ENCODE measurements at regions not wholly inside any gene's neighbourhood (a gene's known extent, or its start where the extent isn't known, plus 50 kb on each side); places are given as distances from the start of the nearest gene placed in this dataset.

DNA sequence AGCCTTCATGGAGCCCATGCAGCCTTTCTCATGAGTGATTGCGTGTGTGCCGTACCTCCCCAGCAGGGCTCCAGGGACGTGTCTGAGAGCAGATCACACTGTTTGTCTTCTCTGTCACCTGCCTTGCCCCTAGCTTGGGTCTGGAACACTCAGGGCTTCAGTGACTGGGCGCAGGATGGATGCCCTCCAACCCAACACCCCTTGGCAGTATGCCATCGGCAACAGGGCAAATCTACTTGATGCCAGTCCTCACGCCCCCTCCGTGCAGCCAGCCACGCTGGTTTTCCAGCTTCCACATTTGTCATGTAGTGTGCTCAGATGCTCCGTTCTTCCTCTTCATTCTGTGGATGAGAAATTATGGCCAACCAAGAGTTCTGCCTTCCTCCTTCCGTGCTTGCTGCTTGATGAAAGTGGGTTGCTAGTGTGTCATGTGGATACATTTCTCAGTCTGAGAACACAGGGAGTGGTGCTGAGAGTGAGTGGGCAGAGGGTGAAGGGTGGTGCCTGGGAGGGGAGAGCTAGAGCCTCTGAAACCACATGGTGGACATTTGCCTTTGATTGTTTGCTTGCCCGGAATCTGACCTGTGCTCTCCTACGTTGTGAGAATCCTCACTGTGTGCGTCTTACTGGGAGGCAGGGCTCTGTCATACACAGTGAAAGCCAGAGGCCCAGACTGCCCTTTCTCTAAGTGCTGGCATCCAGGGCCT, 97.2 kb downstream of the FAM43A start:
- TF ChIP-seq YY1 (IDR thresholded peaks at IDR 0.05; ENCODE audit: insufficient read depth, insufficient read length) (no peak), SUZ12 (IDR thresholded peaks at IDR 0.05; ENCODE audit: extremely low read depth, insufficient read depth, insufficient read length) (no peak), ZNF274 (IDR thresholded peaks at IDR 0.05; ENCODE audit: low read depth, low read length) (no peak)

Measured in NT2/D1 (cell line).